Pancreas (tissue), 10 donors: ENCODE measurements at regions not wholly inside any gene's neighbourhood (a gene's known extent, or its start where the extent isn't known, plus 50 kb on each side); places are given as distances from the start of the nearest gene placed in this dataset.

Source experiments
- ATAC-seq, 4 donors: fragments of 200-7000 bp; cut with Tn5 transposase; one replicate each; pipeline versions ENCODE4 v1.8.0 to v1.9.1; 2020; ENCODE audit warnings: mild to moderate bottlenecking in 4 of 4, moderate library complexity in 4 of 4
- DNase-seq, 6 donors: peaks; one replicate each; pipeline ENCODE4 v3.0.0-alpha.2; 2020
- FAIRE-seq: peaks from 2 replicates; lab custom pipeline; 2012; peaks lifted over from hg19 to GRCh38; lab: Jason Lieb, UNC
- H3K27ac ChIP-seq, 4 donors: fragments of 200-600 bp; sonication (generic); 1 replicate in 3 of 4; 2 replicates in 1 of 4; pipeline versions ENCODE4 v1.5.0 to v1.8.0; 2020
- H3K27me3 ChIP-seq, 4 donors: fragments of 200-600 bp; one replicate each; pipeline ENCODE4 v1.8.0; 2021
- H3K36me3 ChIP-seq, 3 donors: fragments of 200-600 bp; sonication (generic) in 1 of 3; one replicate each; pipeline versions ENCODE4 v1.5.0 to v1.8.0; 2020 to 2021
- H3K4me1 ChIP-seq, 3 donors: fragments of 200-600 bp; one replicate each; pipeline ENCODE4 v1.8.0; 2021
- H3K4me3 ChIP-seq, 4 donors: fragments of 200-600 bp; sonication (generic) in 2 of 4; one replicate each; pipeline versions ENCODE4 v1.5.0 to v1.8.0; 2020 to 2021
- H3K9me3 ChIP-seq, 4 donors: fragments of 200-600 bp; one replicate each; pipeline ENCODE4 v1.8.0; 2021
- CTCF ChIP-seq, 4 donors: fragments of 200-600 bp; sonication (generic) in 3 of 4; IDR thresholded peaks; one replicate each; pipeline versions ENCODE4 v1.5.0 to v1.8.0; 2021; ENCODE audit warnings: antibody characterized with exemption in 4 of 4
- WGBS, 2 donors: extraction: QIAGEN DNeasy Blood & Tissue Kit; methylation state at CpG; one replicate each; pipeline ENCODE4 v1.1.7; 2013; 5-methylcytosine and 5-hydroxymethylcytosine counted together
- intact Hi-C, 3 donors: fragments of 100-400 bp; cut with DNase I; formaldehyde crosslinking; loops; one replicate each; pipeline versions ENCODE4 v1.11.1 to v1.14.2; 2022
- donor health status: healthy with polysubstance abuse.
- donor health status: DM: no; HTN: no; CAD: no; lungs with moderate emphysema.
- donor health status: DM: no; HTN: no; CAD: no.
- donor health status: control.
- donor health status: control.
- donor health status: Bipolar disorder and iron deficiency.
- donor health status: DM: yes; HTN: yes; CAD: no.
- donor health status: DM: no; HTN: no; CAD: no.
- donor health status: DM: no; HTN: no; CAD: no.
- donor health status: DM: yes; HTN: yes; CAD: no.

- Histone ChIP-seq H3K4me3 (no peak overlapping the region), H3K27ac (no peak overlapping the region), H3K36me3 (no peaks in the 10 kb centered on the region), H3K9me3 (no peaks in the 10 kb centered on the region), H3K4me1 (no peaks in the 10 kb centered on the region), H3K27me3 (no peaks in the 10 kb centered on the region)
- TF ChIP-seq CTCF (IDR thresholded peaks at IDR 0.05) = peak in 1 of 4 donors; percentile 21
- ATAC-seq (peak in 3 of 4 donors; percentile 30 to 69 (median 66)), FAIRE-seq (no peak), DNase-seq (no peak)
- intact Hi-C loops = no loop called here
- WGBS, 2 donors = 56 to 62% methylated on average over 3 of the region's 3 CpGs
These were observed 226.0 kb downstream of the TJP1 start for GRCh38 chr15:29596266-29596665.

- no peak for ATAC-seq
- Histone ChIP-seq H3K4me3 (no peak overlapping the region), H3K36me3 (no peaks in the 10 kb centered on the region), H3K9me3 (no peaks in the 10 kb centered on the region), H3K27ac (no peak overlapping the region), H3K27me3 (no peaks in the 10 kb centered on the region), H3K4me1 (no peaks in the 10 kb centered on the region)
- WGBS, 2 donors = 88 to 89% methylated on average over 1 of the region's 1 CpG
- intact Hi-C loops = no loop called here
- no peak for DNase-seq
- TF ChIP-seq CTCF (IDR thresholded peaks at IDR 0.05) = no peak
- FAIRE-seq = no peak
These were observed 228.6 kb downstream of the TJP1 start for GRCh38 chr15:29593629-29594028.

GRCh38 chr15:29593111-29593510, 229.2 kb downstream of the TJP1 start:
- Histone ChIP-seq H3K9me3 (no peaks in the 10 kb centered on the region), H3K27me3 (no peaks in the 10 kb centered on the region), H3K36me3 (no peaks in the 10 kb centered on the region), H3K4me3 (no peak overlapping the region), H3K27ac (no peak overlapping the region), H3K4me1 (no peaks in the 10 kb centered on the region)
- FAIRE-seq (no peak), DNase-seq (no peak), ATAC-seq (no peak)
- intact Hi-C loops = no loop called here
- TF ChIP-seq CTCF (IDR thresholded peaks at IDR 0.05) = no peak
- WGBS, 2 donors = 62 to 63% methylated on average over 4 of the region's 4 CpGs

- ATAC-seq (no peak), FAIRE-seq (no peak), DNase-seq (no peak)
- no peaks in the 10 kb centered on the region for H3K9me3 ChIP-seq
- TF ChIP-seq CTCF (IDR thresholded peaks at IDR 0.05) = no peak
- intact Hi-C loops = no loop called here
- H3K27ac ChIP-seq = no peak overlapping the region
- H3K36me3 ChIP-seq = no peaks in the 10 kb centered on the region
- H3K27me3 ChIP-seq = no peaks in the 10 kb centered on the region
- H3K4me3 ChIP-seq = no peak overlapping the region
- H3K4me1 ChIP-seq = no peaks in the 10 kb centered on the region
These were observed 231.6 kb downstream of the TJP1 start for GRCh38 chr15:29590701-29591100.

- no peaks in the 10 kb centered on the region for H3K36me3 ChIP-seq
- ATAC-seq (no peak), FAIRE-seq (no peak), DNase-seq (no peak)
- no peaks in the 10 kb centered on the region for H3K9me3 ChIP-seq
- 87 to 89% methylated on average over 4 of the region's 4 CpGs for WGBS, 2 donors
- H3K27me3 ChIP-seq = no peaks in the 10 kb centered on the region
- H3K4me1 ChIP-seq = no peaks in the 10 kb centered on the region
- H3K27ac ChIP-seq = no peak overlapping the region
- intact Hi-C loops = no loop called here
- no peak overlapping the region for H3K4me3 ChIP-seq
- no peak for TF ChIP-seq CTCF (IDR thresholded peaks at IDR 0.05)
These were observed 232.3 kb downstream of the TJP1 start for GRCh38 chr15:29589975-29590374.
